ENCODE measurements at regions not wholly inside any gene's neighbourhood (a gene's known extent, or its start where the extent isn't known, plus 50 kb on each side); places are given as distances from the start of the nearest gene placed in this dataset.

DNA sequence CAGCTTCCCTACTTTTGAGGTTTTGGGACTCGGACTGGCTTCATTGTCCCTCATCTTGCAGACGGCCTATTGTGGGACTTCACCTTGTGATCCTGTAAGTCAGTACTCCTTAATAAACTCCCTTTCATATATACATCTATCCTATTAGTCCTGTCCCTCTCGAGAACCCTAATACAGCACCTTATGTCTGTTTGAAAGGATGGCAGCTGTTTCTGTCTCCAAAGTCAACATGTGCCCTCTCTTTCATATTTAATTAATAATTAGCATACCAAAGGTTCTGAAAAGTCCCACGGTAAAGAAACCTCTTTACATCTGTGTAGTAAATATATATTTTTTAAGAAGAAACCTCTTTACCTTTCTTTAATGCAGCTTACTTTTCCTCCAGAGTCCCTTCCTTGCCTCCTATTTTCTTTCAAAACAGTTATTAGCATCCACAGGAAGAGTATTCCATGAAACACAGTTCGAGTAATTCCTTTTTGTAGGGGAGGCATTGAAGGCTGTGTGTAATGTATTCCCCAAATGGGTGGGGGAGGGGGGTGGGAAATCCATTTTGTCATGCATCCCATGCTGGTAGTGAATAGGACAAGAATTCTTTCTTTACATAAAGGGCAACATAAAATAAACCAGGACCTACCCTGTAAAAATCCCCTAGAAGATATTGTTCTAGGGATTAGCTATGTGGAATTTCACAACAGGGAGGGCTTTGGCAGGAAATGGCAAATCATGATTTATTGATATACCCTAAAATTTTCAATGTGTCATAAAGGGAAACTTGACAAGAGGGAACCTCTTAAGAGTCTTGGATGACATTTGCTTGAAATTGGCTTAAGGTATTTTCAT, 241.5 kb downstream of the SUDS3 start (continued):
- TF ChIP-seq, protein P1, sequence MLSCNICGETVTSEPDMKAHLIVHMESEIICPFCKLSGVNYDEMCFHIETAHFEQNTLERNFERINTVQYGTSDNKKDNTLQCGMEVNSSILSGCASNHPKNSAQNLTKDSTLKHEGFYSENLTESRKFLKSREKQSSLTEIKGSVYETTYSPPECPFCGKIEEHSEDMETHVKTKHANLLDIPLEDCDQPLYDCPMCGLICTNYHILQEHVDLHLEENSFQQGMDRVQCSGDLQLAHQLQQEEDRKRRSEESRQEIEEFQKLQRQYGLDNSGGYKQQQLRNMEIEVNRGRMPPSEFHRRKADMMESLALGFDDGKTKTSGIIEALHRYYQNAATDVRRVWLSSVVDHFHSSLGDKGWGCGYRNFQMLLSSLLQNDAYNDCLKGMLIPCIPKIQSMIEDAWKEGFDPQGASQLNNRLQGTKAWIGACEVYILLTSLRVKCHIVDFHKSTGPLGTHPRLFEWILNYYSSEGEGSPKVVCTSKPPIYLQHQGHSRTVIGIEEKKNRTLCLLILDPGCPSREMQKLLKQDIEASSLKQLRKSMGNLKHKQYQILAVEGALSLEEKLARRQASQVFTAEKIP (CRISPR knock-in tag; IDR thresholded peaks at IDR 0.05; ENCODE audit: borderline replicate concordance), result no peak
- TF ChIP-seq GPN1 (CRISPR knock-in tag; IDR thresholded peaks at IDR 0.05; ENCODE audit: borderline replicate concordance), result no peak
- TF ChIP-seq, protein P2, sequence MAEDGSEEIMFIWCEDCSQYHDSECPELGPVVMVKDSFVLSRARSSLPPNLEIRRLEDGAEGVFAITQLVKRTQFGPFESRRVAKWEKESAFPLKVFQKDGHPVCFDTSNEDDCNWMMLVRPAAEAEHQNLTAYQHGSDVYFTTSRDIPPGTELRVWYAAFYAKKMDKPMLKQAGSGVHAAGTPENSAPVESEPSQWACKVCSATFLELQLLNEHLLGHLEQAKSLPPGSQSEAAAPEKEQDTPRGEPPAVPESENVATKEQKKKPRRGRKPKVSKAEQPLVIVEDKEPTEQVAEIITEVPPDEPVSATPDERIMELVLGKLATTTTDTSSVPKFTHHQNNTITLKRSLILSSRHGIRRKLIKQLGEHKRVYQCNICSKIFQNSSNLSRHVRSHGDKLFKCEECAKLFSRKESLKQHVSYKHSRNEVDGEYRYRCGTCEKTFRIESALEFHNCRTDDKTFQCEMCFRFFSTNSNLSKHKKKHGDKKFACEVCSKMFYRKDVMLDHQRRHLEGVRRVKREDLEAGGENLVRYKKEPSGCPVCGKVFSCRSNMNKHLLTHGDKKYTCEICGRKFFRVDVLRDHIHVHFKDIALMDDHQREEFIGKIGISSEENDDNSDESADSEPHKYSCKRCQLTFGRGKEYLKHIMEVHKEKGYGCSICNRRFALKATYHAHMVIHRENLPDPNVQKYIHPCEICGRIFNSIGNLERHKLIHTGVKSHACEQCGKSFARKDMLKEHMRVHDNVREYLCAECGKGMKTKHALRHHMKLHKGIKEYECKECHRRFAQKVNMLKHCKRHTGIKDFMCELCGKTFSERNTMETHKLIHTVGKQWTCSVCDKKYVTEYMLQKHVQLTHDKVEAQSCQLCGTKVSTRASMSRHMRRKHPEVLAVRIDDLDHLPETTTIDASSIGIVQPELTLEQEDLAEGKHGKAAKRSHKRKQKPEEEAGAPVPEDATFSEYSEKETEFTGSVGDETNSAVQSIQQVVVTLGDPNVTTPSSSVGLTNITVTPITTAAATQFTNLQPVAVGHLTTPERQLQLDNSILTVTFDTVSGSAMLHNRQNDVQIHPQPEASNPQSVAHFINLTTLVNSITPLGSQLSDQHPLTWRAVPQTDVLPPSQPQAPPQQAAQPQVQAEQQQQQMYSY (CRISPR knock-in tag; IDR thresholded peaks at IDR 0.05), result no peak

DNA sequence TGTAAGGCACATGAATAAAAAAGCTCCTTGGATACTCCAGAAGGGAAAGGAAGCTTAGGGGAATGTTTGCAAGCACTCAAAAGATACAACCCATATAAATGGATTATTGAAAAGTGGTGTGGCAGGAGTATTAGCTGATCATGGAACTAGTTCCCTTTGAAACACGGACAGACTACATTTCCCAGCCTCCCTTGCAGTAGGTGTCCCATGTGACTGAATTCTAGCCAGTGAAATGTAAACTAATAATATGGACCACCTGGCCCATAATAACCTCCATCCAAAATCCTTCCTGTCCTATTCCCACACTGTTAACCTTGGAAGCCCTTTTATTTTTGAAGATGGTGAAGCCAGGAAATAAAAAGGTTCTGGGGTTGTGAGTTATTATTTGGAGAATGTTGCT, 242.3 kb downstream of the SUDS3 start:
- intact Hi-C loops (cut with micrococcal nuclease; ENCODE audit: unreplicated experiment) (no loop called here), in situ Hi-C loops (cut with HindIII; ENCODE audit: extremely low pct_ligation_motif_present, low pct_unique_long_range_greater_than_20kb) (no loop called here)
- no TSS peak for BruUV-seq (replicated peaks)
- FAIRE-seq (no peak), ATAC-seq (no peak), DNase-seq (ENCODE audit: low spot score) (no peak)
- ChIA-PET CTCF (ENCODE audit: low intra/inter-chr PET ratio, low total read pairs) (no interaction called here), POLR2A (no interaction called here)
- Histone ChIP-seq H3K36me3 (replicated peaks in 1 of 2; ENCODE audit: control insufficient read depth in 1 of 2, insufficient read depth in 2 of 2, low read length in 2 of 2) (no peaks in the 10 kb centered on the region), H2AFZ (ENCODE audit: low read length) (no peak overlapping the region), H3K4me1 (ENCODE audit: insufficient read depth, low read length) (no peaks in the 10 kb centered on the region), H3K79me2 (ENCODE audit: insufficient read depth, low read length) (no peaks in the 10 kb centered on the region), H4K20me1 (ENCODE audit: insufficient read depth, low read length) (no peaks in the 10 kb centered on the region), H3K4me3 (replicated peaks in 1 of 3; ENCODE audit: insufficient read depth in 1 of 3, low read depth in 2 of 3, low read length in 3 of 3) (no peak overlapping the region), H3K4me2 (ENCODE audit: low read depth, low read length) (no peak overlapping the region), H3K27ac (ENCODE audit: extremely low read length, insufficient read depth, low read length) (no peak overlapping the region), H3K9ac (ENCODE audit: insufficient read depth, low read depth, low read length) (no peak overlapping the region), H3K9me3 (ENCODE audit: low read length) (no peaks in the 10 kb centered on the region), H3K27me3 (ENCODE audit: control insufficient read depth in 1 of 2, insufficient read depth in 2 of 2, low read length in 2 of 2) (peaks cover 0 to 3% of the 10 kb centered on the region in 2 experiments; a peak in 1 of 5 replicates)
- WGBS (ENCODE audit: low lambda C conversion rate), result 7% methylated on average over 1 of the region's 1 CpG
- TF ChIP-seq ZNF143 (CRISPR knock-in tag; IDR thresholded peaks at IDR 0.05) (peak; percentile 50; the same call in 1 of the 2 replicates), XBP1 (CRISPR knock-in tag; IDR thresholded peaks at IDR 0.05) (no peak), THAP11 (CRISPR knock-in tag; IDR thresholded peaks at IDR 0.05) (peak; percentile 68), REL (CRISPR knock-in tag; conservative IDR thresholded peaks at IDR 0.05) (no peak)
